Heart left ventricle (tissue), 16 donors: ENCODE measurements at regions not wholly inside any gene's neighbourhood (a gene's known extent, or its start where the extent isn't known, plus 50 kb on each side); places are given as distances from the start of the nearest gene placed in this dataset.

Experiments used
- ATAC-seq, 4 donors: fragments of 200-7000 bp; cut with Tn5 transposase; one replicate each; pipeline ENCODE4 v1.9.1; 2020 to 2022; ENCODE audit warnings: moderate library complexity in 4 of 4, mild to moderate bottlenecking in 3 of 4, moderate number of reproducible peaks in 1 of 4
- DNase-seq, 5 donors: peaks; one replicate each; pipeline ENCODE4 v3.0.0-alpha.2; 2020
- H3K27ac ChIP-seq, 12 donors: fragments of 200-600 bp; sonication (generic) in 4 of 12; one replicate each; pipeline versions ENCODE4 v1.5.0 to v1.8.0; 2016 to 2022; ENCODE audit warnings: mild to moderate bottlenecking in 2 of 12
- H3K27me3 ChIP-seq, 9 donors: fragments of 200-600 bp; sonication (generic) in 2 of 9; one replicate each; pipeline versions ENCODE4 v1.5.1 to v1.8.0; 2016 to 2022; ENCODE audit warnings: mild to moderate bottlenecking in 3 of 9
- H3K36me3 ChIP-seq, 9 donors: fragments of 200-600 bp; sonication (generic) in 2 of 9; one replicate each; pipeline versions ENCODE4 v1.5.0 to v1.8.0; 2018 to 2022; ENCODE audit warnings: mild to moderate bottlenecking in 2 of 9
- H3K4me1 ChIP-seq, 12 donors: fragments of 200-600 bp; sonication (generic) in 4 of 12; one replicate each; pipeline versions ENCODE4 v1.5.0 to v1.8.0; 2016 to 2022; ENCODE audit warnings: mild to moderate bottlenecking in 3 of 12
- H3K4me3 ChIP-seq, 12 donors: fragments of 200-600 bp; sonication (generic) in 4 of 12; one replicate each; pipeline versions ENCODE4 v1.5.0 to v1.8.0; 2017 to 2022; ENCODE audit warnings: mild to moderate bottlenecking in 9 of 12, moderate library complexity in 4 of 12
- H3K9me3 ChIP-seq, 12 donors: fragments of 200-600 bp; sonication (generic) in 4 of 12; one replicate each; pipeline versions ENCODE4 v1.5.0 to v1.8.0; 2016 to 2022; ENCODE audit warnings: mild to moderate bottlenecking in 1 of 12
- POLR2A ChIP-seq, 2 donors: fragments of 450-650 bp; IDR thresholded peaks; one replicate each; pipeline ENCODE4 v1.6.1; 2017; ENCODE audit warnings: antibody characterized with exemption in 2 of 2, mild to moderate bottlenecking in 2 of 2, moderate library complexity in 2 of 2
- WGBS, 4 donors: extraction: QIAGEN DNeasy Blood & Tissue Kit in 2 of 4; methylation state at CpG; one replicate each; pipeline versions ENCODE4 v1.1.5 to v1.1.7; 2013 to 2018; 5-methylcytosine and 5-hydroxymethylcytosine counted together
- intact Hi-C, 10 donors: fragments of 100-400 bp; cut with DNase I; formaldehyde crosslinking; loops; one replicate each; pipeline versions ENCODE4 v1.11.1 to v1.14.2; 2022
- TF ChIP-seq, protein P1 (sequence below), 12 donors: fragments of 200-600 bp; sonication (generic) in 4 of 12; IDR thresholded peaks; one replicate each; pipeline versions ENCODE4 v1.5.0 to v1.8.0; 2018 to 2022; ENCODE audit warnings: antibody characterized with exemption in 12 of 12, mild to moderate bottlenecking in 5 of 12
- donor health status: ischemic (EF 13 %, LVEDD 7.1; RV severe dilation, severe dysfunction).
- donor health status: healthy with polysubstance abuse.
- donor health status: DM: no; HTN: yes; CAD: no.
- donor health status: DM: no; HTN: no; CAD: no.
- donor health status: ischemic (EF 25% LVEDD 6.9; RV normal size, moderate dysfunction).
- donor health status: ischemic (EF 25% LVEDD 5.7; RV mildly dilated, moderate dysfunction).
- donor health status: healthy.
- donor health status: DM: yes; HTN: yes; CAD: no.
- donor health status: ischemic (EF 35%, LVEDD 5.7; RV mildly dilated, moderate dysfunction).
- donor health status: nonischemic (EF 11% LVEDD 7.7; RV severe dilation, severe dysfunction).
- donor health status: DM: yes; HTN: yes; CAD: no.
- donor health status: PGD.
- donor health status: ischemic (EF 29% LVEDD 5.4; RV normal size, mild dysfunction).
- donor health status: nonischemic (EF 23%, LVEDD 6.1; RV moderate dilation, normal function).

- H3K36me3 ChIP-seq: no peaks in the 10 kb centered on the region
- DNase-seq (no peak), ATAC-seq (no peak)
- no peak overlapping the region for H3K4me3 ChIP-seq
- H3K9me3 ChIP-seq: peaks cover 0 to 8% (median 0%) of the 10 kb centered on the region in 12 donors
- intact Hi-C loops: loop anchor here (5.0 to 10.0 kb wide), 9 partner anchors 193 to 1243 kb away; no protein-coding TSS in a partner anchor
- 86 to 93% (median 88%) methylated on average over 4 of the region's 4 CpGs for WGBS, 4 donors
- H3K4me1 ChIP-seq: peaks cover 0 to 9% (median 0%) of the 10 kb centered on the region in 12 donors
- TF ChIP-seq, protein P1, sequence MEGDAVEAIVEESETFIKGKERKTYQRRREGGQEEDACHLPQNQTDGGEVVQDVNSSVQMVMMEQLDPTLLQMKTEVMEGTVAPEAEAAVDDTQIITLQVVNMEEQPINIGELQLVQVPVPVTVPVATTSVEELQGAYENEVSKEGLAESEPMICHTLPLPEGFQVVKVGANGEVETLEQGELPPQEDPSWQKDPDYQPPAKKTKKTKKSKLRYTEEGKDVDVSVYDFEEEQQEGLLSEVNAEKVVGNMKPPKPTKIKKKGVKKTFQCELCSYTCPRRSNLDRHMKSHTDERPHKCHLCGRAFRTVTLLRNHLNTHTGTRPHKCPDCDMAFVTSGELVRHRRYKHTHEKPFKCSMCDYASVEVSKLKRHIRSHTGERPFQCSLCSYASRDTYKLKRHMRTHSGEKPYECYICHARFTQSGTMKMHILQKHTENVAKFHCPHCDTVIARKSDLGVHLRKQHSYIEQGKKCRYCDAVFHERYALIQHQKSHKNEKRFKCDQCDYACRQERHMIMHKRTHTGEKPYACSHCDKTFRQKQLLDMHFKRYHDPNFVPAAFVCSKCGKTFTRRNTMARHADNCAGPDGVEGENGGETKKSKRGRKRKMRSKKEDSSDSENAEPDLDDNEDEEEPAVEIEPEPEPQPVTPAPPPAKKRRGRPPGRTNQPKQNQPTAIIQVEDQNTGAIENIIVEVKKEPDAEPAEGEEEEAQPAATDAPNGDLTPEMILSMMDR (IDR thresholded peaks at IDR 0.05): no peak
- no peak for TF ChIP-seq POLR2A (IDR thresholded peaks at IDR 0.05)
- H3K27me3 ChIP-seq: peaks cover 0 to 12% (median 0%) of the 10 kb centered on the region in 9 donors
- H3K27ac ChIP-seq: no peak overlapping the region
Observed at GRCh38 chr22:44628273-44628672, 73.7 kb upstream of the PRR5 start.

DNA sequence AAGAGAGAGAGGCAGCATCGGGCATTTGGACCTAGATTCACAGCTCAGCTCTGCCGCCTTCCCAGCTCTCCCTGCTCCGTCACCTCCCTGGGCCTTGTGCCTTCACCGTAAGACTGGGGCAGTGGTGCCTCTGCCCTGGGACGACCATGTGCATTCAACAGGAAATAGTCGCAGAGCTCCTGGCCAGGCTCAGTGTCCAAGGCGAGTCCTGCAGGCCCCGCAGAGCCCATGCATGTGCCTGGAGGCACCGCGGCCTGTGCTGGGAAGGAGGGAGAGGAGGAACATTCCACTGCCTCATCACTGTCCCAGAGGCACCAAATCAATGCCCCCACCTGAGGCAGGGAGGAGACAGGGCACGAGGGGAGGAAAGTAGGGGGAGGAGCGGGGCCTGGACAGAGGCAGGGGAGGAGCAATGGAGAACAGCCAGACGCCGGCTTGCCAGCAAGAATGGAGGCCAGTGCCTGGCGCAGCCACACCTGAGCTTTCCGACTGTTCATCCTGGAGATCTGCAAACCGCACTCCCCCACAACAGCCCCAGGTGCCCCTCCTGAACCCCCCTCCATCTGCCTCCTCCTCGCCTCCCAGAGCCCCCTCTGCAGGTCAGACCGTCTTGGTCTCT is 74.4 kb upstream of the PRR5 start:
- 71 to 74% (median 73%) methylated on average over 12 to 19 of the region's 19 CpGs for WGBS, 4 donors
- Histone ChIP-seq H3K36me3 (no peaks in the 10 kb centered on the region), H3K9me3 (peaks cover 0 to 8% (median 0%) of the 10 kb centered on the region in 12 donors), H3K4me1 (peaks cover 0 to 5% (median 0%) of the 10 kb centered on the region in 12 donors), H3K4me3 (no peak overlapping the region), H3K27me3 (peaks cover 0 to 12% (median 0%) of the 10 kb centered on the region in 9 donors), H3K27ac (no peak overlapping the region)
- ATAC-seq (no peak), DNase-seq (no peak)
- intact Hi-C loops: loop anchor here (2.0 to 10.0 kb wide), 14 partner anchors 193 to 1243 kb away; no protein-coding TSS in a partner anchor
- TF ChIP-seq POLR2A (IDR thresholded peaks at IDR 0.05): no peak
- TF ChIP-seq, protein P1 (IDR thresholded peaks at IDR 0.05): no peak

DNA sequence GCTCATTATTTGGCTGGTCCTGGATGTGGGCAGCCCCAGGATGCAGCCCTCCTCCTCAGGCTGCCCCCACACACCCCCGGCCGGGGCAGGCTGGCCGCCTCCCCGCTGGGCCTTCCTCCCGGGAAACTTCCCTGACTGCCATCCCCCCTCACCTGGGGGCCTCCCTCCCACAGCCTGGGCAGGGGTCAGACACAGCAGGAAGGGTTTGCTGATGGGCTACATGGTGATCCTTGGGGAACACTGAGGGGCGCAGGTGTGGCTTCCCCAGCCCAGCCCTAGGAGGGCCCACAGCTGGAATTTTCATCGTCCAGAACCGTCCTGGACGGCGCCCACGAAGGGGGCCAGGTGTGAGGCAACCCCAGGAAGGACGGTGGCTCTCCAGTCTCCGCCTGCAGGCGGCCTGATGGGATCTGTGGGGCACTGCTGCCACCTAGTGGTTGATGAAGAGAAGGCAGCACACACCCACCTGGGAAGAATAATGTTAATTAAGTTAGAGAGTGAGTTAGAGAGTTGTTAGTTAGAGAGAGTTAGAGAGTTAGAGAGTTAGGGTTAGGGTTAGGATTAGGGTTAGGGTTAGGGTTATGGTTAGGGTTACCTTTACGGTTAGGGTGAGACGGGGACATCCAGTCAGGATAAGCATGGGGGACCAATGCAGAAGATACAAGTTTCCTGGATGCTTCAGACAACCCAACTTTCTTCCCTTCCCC is 75.9 kb upstream of the PRR5 start:
- Histone ChIP-seq H3K36me3 (no peaks in the 10 kb centered on the region), H3K4me3 (no peak overlapping the region), H3K27ac (no peak overlapping the region), H3K27me3 (peaks cover 0 to 15% (median 0%) of the 10 kb centered on the region in 9 donors), H3K4me1 (peaks cover 0 to 5% (median 0%) of the 10 kb centered on the region in 12 donors), H3K9me3 (peaks cover 0 to 3% (median 0%) of the 10 kb centered on the region in 12 donors)
- TF ChIP-seq, protein P1 (IDR thresholded peaks at IDR 0.05): peak; percentile 94 to 99 (median 96)
- TF ChIP-seq POLR2A (IDR thresholded peaks at IDR 0.05): no peak
- 4 to 7% (median 6%) methylated on average over 10 to 16 of the region's 16 CpGs for WGBS, 4 donors
- intact Hi-C loops: loop anchor here (1.0 to 10.0 kb wide), 15 partner anchors 191 to 1241 kb away; no protein-coding TSS in a partner anchor
- DNase-seq (peak; percentile 58 to 87 (median 68)), ATAC-seq (peak; percentile 68 to 78 (median 72))

DNA sequence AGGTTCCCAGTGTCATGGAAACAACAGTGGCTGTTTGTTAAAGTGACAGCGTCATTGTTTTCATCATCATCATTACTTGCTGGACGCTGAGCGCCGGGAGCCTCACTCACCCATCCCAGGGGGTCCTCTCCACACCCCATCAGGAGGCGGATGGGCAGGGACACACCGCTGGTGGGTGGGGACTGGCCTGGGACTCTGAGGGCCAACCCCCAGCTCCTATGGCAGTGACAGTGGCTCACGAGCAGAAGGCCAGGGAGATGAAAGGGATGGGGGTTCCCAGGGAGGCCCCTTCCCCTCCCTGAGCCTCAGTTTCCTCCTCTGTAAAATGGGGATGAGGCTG is 76.6 kb upstream of the PRR5 start:
- DNase-seq: no peak
- WGBS, 4 donors: 58 to 82% (median 76%) methylated on average over 3 to 7 of the region's 7 CpGs
- Histone ChIP-seq H3K27ac (no peak overlapping the region), H3K27me3 (peaks cover 0 to 22% (median 0%) of the 10 kb centered on the region in 9 donors), H3K4me1 (peaks cover 0 to 10% (median 2%) of the 10 kb centered on the region in 12 donors), H3K4me3 (no peak overlapping the region), H3K36me3 (no peaks in the 10 kb centered on the region), H3K9me3 (no peaks in the 10 kb centered on the region)
- intact Hi-C loops: loop anchor here (2.0 to 10.0 kb wide), 12 partner anchors 191 to 1241 kb away; no protein-coding TSS in a partner anchor
- TF ChIP-seq, protein P1 (IDR thresholded peaks at IDR 0.05): no peak
- no peak for TF ChIP-seq POLR2A (IDR thresholded peaks at IDR 0.05)
- ATAC-seq: no peak
